Neural cell (in vitro differentiated cells): ENCODE measurements at regions not wholly inside any gene's neighbourhood (a gene's known extent, or its start where the extent isn't known, plus 50 kb on each side); places are given as distances from the start of the nearest gene placed in this dataset.

ENCODE experiments used
- H2AFZ ChIP-seq: fragments of 200-600, 300-800 bp; sonication (generic), shearing (Covaris generic); 2 replicates; pipeline ENCODE4 v1.6.0; 2014; ENCODE audit warnings: low read depth, mild to moderate bottlenecking, antibody characterized with exemption, low read length, moderate library complexity
- H3F3A ChIP-seq: fragments of 200-600 bp; shearing (Covaris generic); 2 replicates; pipeline ENCODE4 v1.6.1; 2016; ENCODE audit warnings: mild to moderate bottlenecking, moderate library complexity, mixed read lengths, antibody characterized with exemption, low read length; ENCODE audit not compliant: insufficient read depth, poor library complexity, severe bottlenecking
- H3K27ac ChIP-seq: fragments of 200-600, 300-800 bp; sonication (generic), shearing (Covaris generic); 2 replicates; pipeline ENCODE4 v1.5.1; 2014; ENCODE audit warnings: mild to moderate bottlenecking, low read length, moderate library complexity
- H3K27me3 ChIP-seq: fragments of 300-800, 200-600 bp; sonication (generic), shearing (Covaris generic); 2 replicates; pipeline ENCODE4 v1.6.0; 2014; ENCODE audit warnings: mild to moderate bottlenecking, low read depth, low read length, moderate library complexity; ENCODE audit not compliant: insufficient read depth
- H3K36me3 ChIP-seq: fragments of 300-800, 200-600 bp; sonication (generic), shearing (Covaris generic); 2 replicates; pipeline ENCODE4 v1.5.1; 2014; ENCODE audit warnings: mild to moderate bottlenecking, antibody characterized with exemption, low read length, moderate library complexity; ENCODE audit not compliant: insufficient read depth
- H3K4me2 ChIP-seq: fragments of 300-800, 200-600 bp; sonication (generic), shearing (Covaris generic); 2 replicates; pipeline ENCODE4 v1.6.0; 2014; ENCODE audit warnings: mild to moderate bottlenecking, low read length
- H3K4me3 ChIP-seq: fragments of 300-800, 200-600 bp; sonication (generic), shearing (Covaris generic); 2 replicates; pipeline ENCODE4 v1.5.1; 2014; ENCODE audit warnings: mild to moderate bottlenecking, low read length, moderate library complexity
- H3K79me2 ChIP-seq: fragments of 200-600 bp; shearing (Covaris generic); replicated peaks from 2 replicates; pipeline ENCODE4 v1.6.0; 2014; ENCODE audit warnings: mild to moderate bottlenecking, low read length, moderate library complexity; ENCODE audit not compliant: insufficient read depth
- H3K9ac ChIP-seq: fragments of 300-800, 200-600 bp; sonication (generic), shearing (Covaris generic); 2 replicates; pipeline ENCODE4 v1.6.1; 2016; ENCODE audit warnings: mild to moderate bottlenecking, low read length, mixed read lengths
- H3K9me2 ChIP-seq: fragments of 200-600 bp; shearing (Covaris generic); 2 replicates; pipeline ENCODE4 v1.6.1; 2016; ENCODE audit warnings: mild to moderate bottlenecking, low read length, mixed read lengths; ENCODE audit not compliant: insufficient read depth
- H3K9me3 ChIP-seq: fragments of 200-600, 300-800 bp; sonication (generic), shearing (Covaris generic); 2 replicates; pipeline ENCODE4 v1.6.1; 2016; ENCODE audit warnings: mild to moderate bottlenecking, mixed run types, low read length, moderate library complexity, mixed read lengths
- H4K20me1 ChIP-seq: fragments of 200-600 bp; shearing (Covaris generic); 2 replicates; pipeline ENCODE4 v1.6.1; 2016; ENCODE audit warnings: mild to moderate bottlenecking, mixed run types; ENCODE audit not compliant: insufficient read depth
- EP300 ChIP-seq: fragments of 450-650 bp; conservative IDR thresholded peaks from 2 replicates; pipeline ENCODE4 v1.6.1; 2014; ENCODE audit warnings: antibody characterized with exemption, mild to moderate bottlenecking, moderate library complexity; ENCODE audit not compliant: poor library complexity, severe bottlenecking
- EZH2 ChIP-seq: fragments of 200-600, 300-800 bp; shearing (Covaris generic), sonication (generic); IDR thresholded peaks from 2 replicates; pipeline ENCODE4 v1.6.1; 2014; ENCODE audit warnings: antibody characterized with exemption, low read length, borderline replicate concordance, mild to moderate bottlenecking; ENCODE audit not compliant: insufficient read depth, poor library complexity, severe bottlenecking
- MXI1 ChIP-seq: fragments of 450-650 bp; conservative IDR thresholded peaks from 2 replicates; pipeline ENCODE4 v1.6.1; 2014; ENCODE audit warnings: antibody characterized with exemption, mild to moderate bottlenecking; ENCODE audit not compliant: poor library complexity, severe bottlenecking
- POLR2AphosphoS5 ChIP-seq: IDR thresholded peaks from 2 replicates; pipeline ENCODE4 v1.6.1; 2012
- RAD21 ChIP-seq: fragments of 450-650 bp; conservative IDR thresholded peaks from 2 replicates; pipeline ENCODE4 v1.6.1; 2014; ENCODE audit warnings: antibody characterized with exemption, mild to moderate bottlenecking, moderate library complexity
- REST ChIP-seq: IDR thresholded peaks from 2 replicates; pipeline ENCODE4 v1.6.1; 2012; ENCODE audit warnings: borderline replicate concordance
- SMC3 ChIP-seq: fragments of 450-650 bp; conservative IDR thresholded peaks from 2 replicates; pipeline ENCODE4 v1.6.1; 2014; ENCODE audit warnings: antibody characterized with exemption, mild to moderate bottlenecking, moderate library complexity; ENCODE audit not compliant: poor library complexity
- TAF1 ChIP-seq: IDR thresholded peaks from 2 replicates; pipeline ENCODE4 v1.6.1; 2012; ENCODE audit warnings: low read depth
- TF ChIP-seq, protein P1 (sequence below): fragments of 450-650 bp; IDR thresholded peaks from 2 replicates; pipeline ENCODE4 v1.5.1; 2014; ENCODE audit warnings: antibody characterized with exemption, mild to moderate bottlenecking, moderate library complexity; ENCODE audit not compliant: poor library complexity, severe bottlenecking

DNA sequence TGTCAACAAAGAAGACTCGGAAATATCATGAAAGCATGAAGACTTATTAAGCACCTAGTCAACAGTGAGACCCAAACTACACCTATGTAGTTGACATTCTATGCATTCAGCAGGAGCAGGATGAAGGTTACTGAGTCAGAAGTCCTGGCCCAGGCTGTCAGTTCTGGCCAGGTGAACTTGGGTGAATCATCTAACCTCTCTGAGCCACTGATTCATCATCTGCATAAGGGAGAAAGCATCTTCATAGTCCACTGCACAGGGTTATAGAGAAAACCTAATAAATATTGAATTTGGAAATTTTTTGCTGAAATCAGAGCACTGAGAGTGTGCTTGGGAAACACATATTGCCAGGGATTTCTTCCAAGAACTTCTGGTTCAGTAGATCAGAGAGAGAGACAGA, 296.0 kb upstream of the SFRP2 start:
- no peaks in the 10 kb centered on the region for H4K20me1 ChIP-seq
- no peaks in the 10 kb centered on the region for H3K27me3 ChIP-seq
- no peaks in the 10 kb centered on the region for H3K9me3 ChIP-seq
- H2AFZ ChIP-seq, result no peak overlapping the region
- no peak overlapping the region for H3K27ac ChIP-seq
- H3K79me2 ChIP-seq, result no peaks in the 10 kb centered on the region
- no peaks in the 10 kb centered on the region for H3K36me3 ChIP-seq
- no peak for TF ChIP-seq REST
- TF ChIP-seq RAD21, result no peak
- TF ChIP-seq MXI1, result no peak
- no peak for TF ChIP-seq TAF1
- no peak for TF ChIP-seq POLR2AphosphoS5
- TF ChIP-seq EP300, result no peak
- no peak for TF ChIP-seq EZH2
- TF ChIP-seq, protein P1, sequence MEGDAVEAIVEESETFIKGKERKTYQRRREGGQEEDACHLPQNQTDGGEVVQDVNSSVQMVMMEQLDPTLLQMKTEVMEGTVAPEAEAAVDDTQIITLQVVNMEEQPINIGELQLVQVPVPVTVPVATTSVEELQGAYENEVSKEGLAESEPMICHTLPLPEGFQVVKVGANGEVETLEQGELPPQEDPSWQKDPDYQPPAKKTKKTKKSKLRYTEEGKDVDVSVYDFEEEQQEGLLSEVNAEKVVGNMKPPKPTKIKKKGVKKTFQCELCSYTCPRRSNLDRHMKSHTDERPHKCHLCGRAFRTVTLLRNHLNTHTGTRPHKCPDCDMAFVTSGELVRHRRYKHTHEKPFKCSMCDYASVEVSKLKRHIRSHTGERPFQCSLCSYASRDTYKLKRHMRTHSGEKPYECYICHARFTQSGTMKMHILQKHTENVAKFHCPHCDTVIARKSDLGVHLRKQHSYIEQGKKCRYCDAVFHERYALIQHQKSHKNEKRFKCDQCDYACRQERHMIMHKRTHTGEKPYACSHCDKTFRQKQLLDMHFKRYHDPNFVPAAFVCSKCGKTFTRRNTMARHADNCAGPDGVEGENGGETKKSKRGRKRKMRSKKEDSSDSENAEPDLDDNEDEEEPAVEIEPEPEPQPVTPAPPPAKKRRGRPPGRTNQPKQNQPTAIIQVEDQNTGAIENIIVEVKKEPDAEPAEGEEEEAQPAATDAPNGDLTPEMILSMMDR, result no peak
- TF ChIP-seq SMC3, result no peak
- no peaks in the 10 kb centered on the region for H3K9me2 ChIP-seq
- H3F3A ChIP-seq, result no peaks in the 10 kb centered on the region
- H3K4me2 ChIP-seq, result no peak overlapping the region
- H3K4me3 ChIP-seq, result no peak overlapping the region
- no peak overlapping the region for H3K9ac ChIP-seq

GRCh38 chr4:154082760-154083535, 294.1 kb upstream of the SFRP2 start:
- Histone ChIP-seq H3K27me3 (no peaks in the 10 kb centered on the region), H3K4me2 (no peak overlapping the region), H3K9me2 (no peaks in the 10 kb centered on the region), H3K36me3 (no peaks in the 10 kb centered on the region), H4K20me1 (no peaks in the 10 kb centered on the region), H3K4me3 (no peak overlapping the region), H3K9me3 (no peaks in the 10 kb centered on the region), H3K79me2 (no peaks in the 10 kb centered on the region), H3K27ac (no peak overlapping the region), H3F3A (no peaks in the 10 kb centered on the region), H2AFZ (no peak overlapping the region), H3K9ac (no peak overlapping the region)
- TF ChIP-seq POLR2AphosphoS5, result no peak
- no peak for TF ChIP-seq EZH2
- TF ChIP-seq, protein P1, result peak; percentile 56
- no peak for TF ChIP-seq EP300
- TF ChIP-seq REST, result no peak
- TF ChIP-seq MXI1, result no peak
- TF ChIP-seq RAD21, result peak; percentile 39
